K562 (cell line): ENCODE measurements at regions not wholly inside any gene's neighbourhood (a gene's known extent, or its start where the extent isn't known, plus 50 kb on each side); places are given as distances from the start of the nearest gene placed in this dataset.

ENCODE experiments used
- ATAC-seq: fragments of 200-7000 bp; cut with Tn5 transposase; 3 replicates; pipeline ENCODE4 v1.9.1; 2020; ENCODE audit warnings: moderate library complexity
- BruUV-seq: library from RNA; stranded (reverse); fragments of 400-500 nt; replicated peaks from 2 replicates; lab custom pipeline; 2021; lab: Mats Ljungman, UMichigan
- CTCF ChIA-PET: fragments of 300-600 bp; formaldehyde crosslinking; extraction: SDS; loops from one replicate; lab custom pipeline; 2021; ENCODE audit warnings: low intra/inter-chr PET ratio; lab: Yijun Ruan, JAX
- POLR2A ChIA-PET: fragments of 300-600, 350-650 bp; sonication (Branson Sonifier 250); formaldehyde crosslinking; extraction: SDS; loops from one replicate; lab custom pipeline; 2021; ENCODE audit warnings: antibody characterized with exemption, inconsistent platforms; lab: Yijun Ruan, JAX
- DNase-seq, 4 experiments: peaks; one replicate each; pipeline versions ENCODE4 v3.0.0 to v3.0.0-alpha.2; 2011 to 2018; ENCODE audit warnings: low spot score in 3 of 4, mixed read lengths in 3 of 4; ENCODE audit errors: extremely low read depth in 1 of 4
- FAIRE-seq: peaks from 2 replicates; lab custom pipeline; 2011; peaks lifted over from hg19 to GRCh38; lab: Jason Lieb, UNC
- H2AFZ ChIP-seq: 2 replicates; pipeline ENCODE4 v1.6.0; 2011; ENCODE audit warnings: low read depth, low read length, control low read depth, inconsistent platforms
- H3K27ac ChIP-seq: fragments of 200-600 bp; 3 replicates; pipeline ENCODE4 v1.8.0; 2011; ENCODE audit warnings: low read depth, mild to moderate bottlenecking, control low read depth, inconsistent platforms, low read length, moderate library complexity, mixed read lengths; ENCODE audit errors: extremely low read depth
- H3K27me3 ChIP-seq, 2 experiments: fragments of 300-600 bp in 1 of 2; 2 replicates in 1 of 2; 3 replicates in 1 of 2; pipeline versions ENCODE4 v1.6.0 to v1.8.0; 2011; ENCODE audit warnings: inconsistent platforms in 2 of 2, low read length in 2 of 2, mild to moderate bottlenecking in 1 of 2, mixed read lengths in 1 of 2, moderate library complexity in 1 of 2; ENCODE audit not compliant: control insufficient read depth in 2 of 2, insufficient read depth in 2 of 2
- H3K36me3 ChIP-seq: fragments of 300-600 bp; 3 replicates; pipeline ENCODE4 v1.8.0; 2011; ENCODE audit warnings: mild to moderate bottlenecking, low read length, inconsistent platforms; ENCODE audit not compliant: control insufficient read depth, insufficient read depth
- H3K4me1 ChIP-seq, 2 experiments: fragments of 200-600 bp in 1 of 2; replicated peaks in 1 of 2; 2 replicates in 1 of 2; 3 replicates in 1 of 2; pipeline versions ENCODE4 v1.5.1 to v1.8.0; 2011; ENCODE audit warnings: inconsistent platforms in 2 of 2, low read length in 2 of 2, mild to moderate bottlenecking in 1 of 2, mixed read lengths in 1 of 2, moderate library complexity in 1 of 2; ENCODE audit not compliant: control insufficient read depth in 2 of 2, insufficient read depth in 2 of 2
- H3K4me2 ChIP-seq: 2 replicates; pipeline ENCODE4 v1.6.1; 2011; ENCODE audit warnings: low read length, control low read depth, inconsistent platforms, mixed read lengths; ENCODE audit not compliant: insufficient read depth
- H3K4me3 ChIP-seq: fragments of 200-600 bp; sonication (generic), shearing (Covaris generic); 2 replicates; pipeline ENCODE4 v1.5.1; 2016; ENCODE audit warnings: control low read depth, inconsistent platforms
- H3K79me2 ChIP-seq: fragments of 200-600 bp; 3 replicates; pipeline ENCODE4 v1.8.0; 2011; ENCODE audit warnings: low read length, inconsistent platforms; ENCODE audit not compliant: control insufficient read depth, insufficient read depth
- H3K9ac ChIP-seq, 2 experiments: 2 replicates each; pipeline versions ENCODE4 v1.6.0 to v1.6.1; 2011; ENCODE audit warnings: low read depth in 2 of 2, low read length in 2 of 2, control low read depth in 1 of 2, inconsistent platforms in 1 of 2, mild to moderate bottlenecking in 1 of 2, mixed read lengths in 1 of 2; ENCODE audit not compliant: insufficient read depth in 1 of 2
- H3K9me1 ChIP-seq: one replicate; pipeline ENCODE4 v1.6.0; 2011; ENCODE audit warnings: inconsistent platforms, mild to moderate bottlenecking, low read length, moderate library complexity; ENCODE audit not compliant: control insufficient read depth, insufficient read depth
- H3K9me3 ChIP-seq: replicated peaks from 2 replicates; pipeline ENCODE4 v1.5.1; 2011; ENCODE audit warnings: low read depth, low read length, inconsistent platforms; ENCODE audit not compliant: control insufficient read depth, insufficient read depth
- H4K20me1 ChIP-seq: replicated peaks from 2 replicates; pipeline ENCODE4 v1.6.1; 2011; ENCODE audit warnings: low read length, inconsistent platforms, mixed read lengths; ENCODE audit not compliant: control insufficient read depth, insufficient read depth
- BRD9 ChIP-seq: fragments of 450-650 bp; IDR thresholded peaks from 2 replicates; pipeline ENCODE4 v1.6.1; 2018; ENCODE audit warnings: low read depth; ENCODE audit not compliant: partially characterized antibody
- CBX8 ChIP-seq: fragments of 200-600 bp; sonication (generic); IDR thresholded peaks from 2 replicates; pipeline ENCODE4 v1.6.1; 2012; ENCODE audit warnings: borderline replicate concordance, mixed run types, low read depth, mild to moderate bottlenecking, moderate library complexity, mixed read lengths, low read length, control low read depth, inconsistent platforms; ENCODE audit not compliant: poor library complexity, severe bottlenecking; ENCODE audit errors: extremely low read depth
- DPF2 ChIP-seq: fragments of 450-650 bp; IDR thresholded peaks from 2 replicates; pipeline ENCODE4 v1.6.1; 2016
- GTF2B ChIP-seq: IDR thresholded peaks from 2 replicates; pipeline ENCODE4 v1.6.1; 2011; ENCODE audit not compliant: insufficient read length; ENCODE audit errors: extremely low read depth
- ID3 ChIP-seq, 2 experiments: fragments of 250-450 bp in 1 of 2; fragments of 450-650 bp in 1 of 2; sonication (Bioruptor Pico) in 1 of 2; IDR thresholded peaks; 2 replicates each; pipeline versions ENCODE4 v1.6.1 to v1.8.0; 2016 to 2021; ENCODE audit warnings: mild to moderate bottlenecking in 2 of 2, moderate library complexity in 2 of 2, missing compliant biosample characterization in 1 of 2, missing genetic modification characterization in 1 of 2
- MBD2 ChIP-seq: sonication (generic); IDR thresholded peaks from 2 replicates; pipeline ENCODE4 v1.6.1; 2016; ENCODE audit warnings: low read depth, borderline replicate concordance
- NELFE ChIP-seq: IDR thresholded peaks from 2 replicates; pipeline ENCODE4 v1.6.1; 2011; ENCODE audit warnings: mild to moderate bottlenecking; ENCODE audit not compliant: insufficient read depth, insufficient read length
- RBM25 ChIP-seq: fragments of 200-400 bp; formaldehyde crosslinking; IDR thresholded peaks from 2 replicates; pipeline ENCODE4 v1.6.1; 2018; ENCODE audit warnings: low read length, low read depth, moderate library complexity; ENCODE audit not compliant: severe bottlenecking
- TAF1 ChIP-seq: IDR thresholded peaks from 2 replicates; pipeline ENCODE4 v1.6.1; 2011; ENCODE audit warnings: mild to moderate bottlenecking, low read length, moderate library complexity; ENCODE audit not compliant: insufficient read depth, control insufficient read depth, severe bottlenecking; ENCODE audit errors: extremely low read depth
- WGBS: fragments of 100-300 bp; shearing (Covaris generic); methylation state at CpG from one replicate; pipeline ENCODE4 v1.1.6; 2016; ENCODE audit warnings: low coverage, mixed read lengths; ENCODE audit not compliant: insufficient coverage; ENCODE audit errors: missing lambda C conversion rate; 5-methylcytosine and 5-hydroxymethylcytosine counted together
- in situ Hi-C: fragments of 300-500 bp; cut with MboI; formaldehyde crosslinking; loops from 4 replicates; pipeline ENCODE4 v1.15.0; 2018; ENCODE audit warnings: inconsistent platforms, mixed read lengths
- intact Hi-C: fragments of 100-400 bp; cut with micrococcal nuclease; formaldehyde crosslinking; loops from 2 replicates; pipeline ENCODE4 v1.14.2; 2022

- H3K9me3 ChIP-seq, result no peaks in the 10 kb centered on the region
- no peak for DNase-seq
- no peaks in the 10 kb centered on the region for H3K4me1 ChIP-seq
- WGBS, result 0% methylated on average over 1 of the region's 1 CpG
- no peak overlapping the region for H3K27ac ChIP-seq
- H4K20me1 ChIP-seq, result no peaks in the 10 kb centered on the region
- BruUV-seq, result no TSS peak
- no peak for FAIRE-seq
- no peak overlapping the region for H3K9ac ChIP-seq
- no peaks in the 10 kb centered on the region for H3K27me3 ChIP-seq
- no peak for TF ChIP-seq RBM25
- no peak for TF ChIP-seq TAF1
- TF ChIP-seq MBD2, result no peak
- no peak for TF ChIP-seq BRD9
- TF ChIP-seq GTF2B, result no peak
- no peak for TF ChIP-seq DPF2
- no peak for TF ChIP-seq ID3 (CRISPR knock-in tag; IDR thresholded peaks at IDR 0.05)
- TF ChIP-seq ID3 (tag; IDR thresholded peaks at IDR 0.05), result no peak
- no peak for TF ChIP-seq NELFE
- no peak for TF ChIP-seq CBX8
- no peak for ATAC-seq
- no peaks in the 10 kb centered on the region for H3K36me3 ChIP-seq
- POLR2A ChIA-PET, result no interaction called here
- CTCF ChIA-PET, result no interaction called here
- no peak overlapping the region for H2AFZ ChIP-seq
- intact Hi-C loops, result no loop called here
- H3K4me2 ChIP-seq, result no peak overlapping the region
- no peak overlapping the region for H3K4me3 ChIP-seq
- in situ Hi-C loops, result no loop called here
- H3K79me2 ChIP-seq, result no peaks in the 10 kb centered on the region
- H3K9me1 ChIP-seq, result no peaks in the 10 kb centered on the region
These were observed 137.2 kb upstream of the CAMK1G start for GRCh38 chr1:209446356-209446755.
